ENCODE measurements at regions not wholly inside any gene's neighbourhood (a gene's known extent, or its start where the extent isn't known, plus 50 kb on each side); places are given as distances from the start of the nearest gene placed in this dataset.

DNA sequence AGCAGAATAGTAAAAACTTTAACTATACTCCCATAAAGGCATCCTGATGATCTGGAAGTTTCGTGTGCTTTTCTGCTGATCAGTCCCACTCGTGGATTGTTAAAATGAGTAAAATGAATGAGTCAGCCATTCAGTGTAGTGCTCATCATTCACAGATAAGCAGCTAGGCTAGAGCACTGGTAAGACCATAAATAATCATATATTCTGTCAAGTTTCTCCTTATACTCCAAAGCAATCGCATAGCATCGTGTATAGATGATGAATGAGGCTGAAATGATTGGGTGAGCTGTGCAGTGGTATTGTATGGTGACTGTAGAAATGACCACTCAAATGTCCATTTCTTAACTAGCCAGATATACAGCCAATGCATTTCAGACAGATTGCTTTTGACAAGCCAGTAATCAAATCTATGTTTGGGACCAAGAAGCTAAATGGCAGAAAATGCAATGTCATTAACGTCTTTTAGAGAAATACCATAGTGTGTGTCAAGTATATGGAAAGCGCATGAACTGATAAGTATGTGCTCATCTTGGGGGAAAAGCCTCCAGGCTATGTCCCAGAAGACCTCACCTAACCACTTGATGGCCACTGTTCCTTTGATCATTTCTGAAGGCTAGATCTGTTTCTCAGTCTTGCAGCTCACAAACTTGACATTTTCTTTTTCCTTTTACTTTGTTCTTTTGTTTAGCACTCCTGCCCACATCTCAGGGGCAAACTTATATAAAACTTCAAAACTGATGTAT, 227.2 kb upstream of the FAM3C start:
- TF ChIP-seq, protein P1, sequence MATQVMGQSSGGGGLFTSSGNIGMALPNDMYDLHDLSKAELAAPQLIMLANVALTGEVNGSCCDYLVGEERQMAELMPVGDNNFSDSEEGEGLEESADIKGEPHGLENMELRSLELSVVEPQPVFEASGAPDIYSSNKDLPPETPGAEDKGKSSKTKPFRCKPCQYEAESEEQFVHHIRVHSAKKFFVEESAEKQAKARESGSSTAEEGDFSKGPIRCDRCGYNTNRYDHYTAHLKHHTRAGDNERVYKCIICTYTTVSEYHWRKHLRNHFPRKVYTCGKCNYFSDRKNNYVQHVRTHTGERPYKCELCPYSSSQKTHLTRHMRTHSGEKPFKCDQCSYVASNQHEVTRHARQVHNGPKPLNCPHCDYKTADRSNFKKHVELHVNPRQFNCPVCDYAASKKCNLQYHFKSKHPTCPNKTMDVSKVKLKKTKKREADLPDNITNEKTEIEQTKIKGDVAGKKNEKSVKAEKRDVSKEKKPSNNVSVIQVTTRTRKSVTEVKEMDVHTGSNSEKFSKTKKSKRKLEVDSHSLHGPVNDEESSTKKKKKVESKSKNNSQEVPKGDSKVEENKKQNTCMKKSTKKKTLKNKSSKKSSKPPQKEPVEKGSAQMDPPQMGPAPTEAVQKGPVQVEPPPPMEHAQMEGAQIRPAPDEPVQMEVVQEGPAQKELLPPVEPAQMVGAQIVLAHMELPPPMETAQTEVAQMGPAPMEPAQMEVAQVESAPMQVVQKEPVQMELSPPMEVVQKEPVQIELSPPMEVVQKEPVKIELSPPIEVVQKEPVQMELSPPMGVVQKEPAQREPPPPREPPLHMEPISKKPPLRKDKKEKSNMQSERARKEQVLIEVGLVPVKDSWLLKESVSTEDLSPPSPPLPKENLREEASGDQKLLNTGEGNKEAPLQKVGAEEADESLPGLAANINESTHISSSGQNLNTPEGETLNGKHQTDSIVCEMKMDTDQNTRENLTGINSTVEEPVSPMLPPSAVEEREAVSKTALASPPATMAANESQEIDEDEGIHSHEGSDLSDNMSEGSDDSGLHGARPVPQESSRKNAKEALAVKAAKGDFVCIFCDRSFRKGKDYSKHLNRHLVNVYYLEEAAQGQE (IDR thresholded peaks at IDR 0.05; ENCODE audit: insufficient read depth in 1 of 2, low read depth in 2 of 2, low read length in 2 of 2) = no peak
- TF ChIP-seq POLR2AphosphoS5 (IDR thresholded peaks at IDR 0.05; ENCODE audit: low read depth, low read length) = no peak
